Right atrium auricular region (tissue), 2 donors: ENCODE measurements at regions not wholly inside any gene's neighbourhood (a gene's known extent, or its start where the extent isn't known, plus 50 kb on each side); places are given as distances from the start of the nearest gene placed in this dataset.

Experiments
- DNase-seq: peaks from one replicate; pipeline ENCODE4 v3.0.0-alpha.2; 2019; ENCODE audit warnings: low spot score
- H3K27ac ChIP-seq, 2 donors: fragments of 200-600 bp; sonication (generic); 1 replicate in 1 of 2; 2 replicates in 1 of 2; pipeline ENCODE4 v1.5.1; 2016 to 2019
- H3K27me3 ChIP-seq, 2 donors: fragments of 200-600 bp; sonication (generic); one replicate each; pipeline versions ENCODE4 v1.5.1 to v1.6.0; 2017 to 2019
- H3K36me3 ChIP-seq: fragments of 200-600 bp; sonication (generic); one replicate; pipeline ENCODE4 v1.5.1; 2016
- H3K4me1 ChIP-seq, 2 donors: fragments of 200-600 bp; sonication (generic); one replicate each; pipeline versions ENCODE4 v1.5.1 to v1.6.0; 2017 to 2019
- H3K4me3 ChIP-seq, 2 donors: fragments of 200-600 bp; sonication (generic); 1 replicate in 1 of 2; 2 replicates in 1 of 2; pipeline ENCODE4 v1.5.1; 2017 to 2019; ENCODE audit warnings: mild to moderate bottlenecking in 1 of 2, moderate library complexity in 1 of 2
- H3K9me3 ChIP-seq, 2 donors: fragments of 200-600 bp; sonication (generic); one replicate each; pipeline ENCODE4 v1.5.1; 2019
- TF ChIP-seq, protein P1 (sequence below), 2 donors: fragments of 200-600 bp; sonication (generic); IDR thresholded peaks; one replicate each; pipeline ENCODE4 v1.5.1; 2019; ENCODE audit warnings: antibody characterized with exemption in 2 of 2

DNA sequence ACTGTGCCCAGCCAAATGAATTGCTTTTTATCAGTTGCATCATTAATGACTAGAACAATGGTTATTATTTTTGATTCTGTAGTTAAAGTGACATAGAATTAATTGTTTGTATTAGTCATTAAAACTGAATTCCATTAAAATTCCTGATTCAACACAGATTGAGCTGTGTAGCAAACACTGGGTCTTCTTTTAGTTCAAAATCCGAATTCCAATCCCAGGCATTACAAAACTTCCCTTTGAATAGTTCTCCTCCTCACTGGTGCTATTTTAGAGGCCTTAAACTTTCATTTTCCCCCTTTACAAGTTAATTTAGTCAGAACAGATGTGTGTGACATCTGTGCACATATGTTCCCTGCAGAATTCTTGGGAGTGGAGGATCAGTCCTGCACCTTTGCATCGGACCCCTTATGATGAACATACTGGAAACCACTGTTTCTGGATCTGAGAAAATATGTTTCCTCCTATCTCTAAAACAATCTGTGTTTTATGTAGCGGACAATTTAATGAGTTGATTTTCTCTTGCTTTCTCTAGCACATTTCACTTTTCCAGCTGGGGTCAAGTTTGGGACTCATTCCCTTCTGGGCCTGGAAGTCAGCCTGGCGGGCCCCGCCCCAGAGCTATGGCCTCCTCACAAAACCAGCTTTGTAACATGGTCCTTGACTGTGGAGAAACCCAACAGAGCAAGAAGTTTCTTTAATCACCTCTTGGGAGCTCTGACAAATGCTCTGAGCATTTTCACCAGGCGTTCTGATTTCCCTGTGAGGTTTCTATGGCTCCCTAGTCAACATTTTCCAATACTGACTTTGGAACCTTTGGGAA is 87.9 kb upstream of the MAMDC2 start:
- Histone ChIP-seq H3K4me1 (no peaks in the 10 kb centered on the region), H3K36me3 (no peaks in the 10 kb centered on the region), H3K9me3 (no peaks in the 10 kb centered on the region), H3K27ac (no peak overlapping the region), H3K4me3 (no peak overlapping the region), H3K27me3 (no peaks in the 10 kb centered on the region)
- TF ChIP-seq, protein P1, sequence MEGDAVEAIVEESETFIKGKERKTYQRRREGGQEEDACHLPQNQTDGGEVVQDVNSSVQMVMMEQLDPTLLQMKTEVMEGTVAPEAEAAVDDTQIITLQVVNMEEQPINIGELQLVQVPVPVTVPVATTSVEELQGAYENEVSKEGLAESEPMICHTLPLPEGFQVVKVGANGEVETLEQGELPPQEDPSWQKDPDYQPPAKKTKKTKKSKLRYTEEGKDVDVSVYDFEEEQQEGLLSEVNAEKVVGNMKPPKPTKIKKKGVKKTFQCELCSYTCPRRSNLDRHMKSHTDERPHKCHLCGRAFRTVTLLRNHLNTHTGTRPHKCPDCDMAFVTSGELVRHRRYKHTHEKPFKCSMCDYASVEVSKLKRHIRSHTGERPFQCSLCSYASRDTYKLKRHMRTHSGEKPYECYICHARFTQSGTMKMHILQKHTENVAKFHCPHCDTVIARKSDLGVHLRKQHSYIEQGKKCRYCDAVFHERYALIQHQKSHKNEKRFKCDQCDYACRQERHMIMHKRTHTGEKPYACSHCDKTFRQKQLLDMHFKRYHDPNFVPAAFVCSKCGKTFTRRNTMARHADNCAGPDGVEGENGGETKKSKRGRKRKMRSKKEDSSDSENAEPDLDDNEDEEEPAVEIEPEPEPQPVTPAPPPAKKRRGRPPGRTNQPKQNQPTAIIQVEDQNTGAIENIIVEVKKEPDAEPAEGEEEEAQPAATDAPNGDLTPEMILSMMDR (IDR thresholded peaks at IDR 0.05), result no peak
- DNase-seq, result no peak

DNA sequence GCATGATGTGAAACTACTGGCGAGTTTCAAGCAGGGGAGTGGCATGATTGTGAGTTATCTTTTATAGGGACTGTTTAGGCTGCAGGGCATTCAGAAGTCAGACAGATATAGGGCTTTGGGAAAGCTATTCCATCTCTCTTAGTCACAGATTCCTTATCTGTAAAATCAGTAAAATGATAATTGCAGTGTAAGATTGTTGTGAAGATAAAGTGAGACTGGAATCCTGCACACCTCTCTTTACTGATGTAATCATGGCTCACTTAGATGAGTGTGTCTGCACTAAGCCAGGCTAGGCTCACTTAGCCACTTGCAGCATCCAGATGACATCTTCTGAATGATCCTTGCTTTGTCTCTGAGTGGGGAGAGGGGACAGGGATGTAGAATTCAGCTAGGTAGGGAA is 81.8 kb upstream of the MAMDC2 start:
- Histone ChIP-seq H3K27me3 (no peaks in the 10 kb centered on the region), H3K36me3 (no peaks in the 10 kb centered on the region), H3K4me3 (no peak overlapping the region), H3K27ac (no peak overlapping the region), H3K4me1 (no peaks in the 10 kb centered on the region), H3K9me3 (no peaks in the 10 kb centered on the region)
- TF ChIP-seq, protein P1 (IDR thresholded peaks at IDR 0.05), result no peak
- no peak for DNase-seq

DNA sequence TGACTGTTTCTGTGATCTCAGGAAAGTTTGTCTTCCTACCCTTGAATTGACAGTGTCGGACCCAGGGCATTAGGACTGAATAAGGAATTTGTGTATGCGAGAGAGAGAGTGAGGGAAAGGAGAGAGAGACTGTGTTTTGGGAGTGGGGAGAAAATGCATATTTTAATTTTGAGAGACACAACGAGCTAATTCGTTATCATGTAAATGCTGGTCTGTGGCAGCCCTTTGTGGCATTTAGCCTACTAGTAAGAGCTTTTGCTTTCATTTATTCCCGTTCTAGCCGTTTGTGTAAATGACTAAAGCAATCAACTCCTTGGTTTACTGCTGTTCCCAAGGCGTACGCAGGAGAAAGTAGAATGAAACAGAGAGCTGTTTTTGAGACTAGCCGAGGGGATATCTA is 79.8 kb upstream of the MAMDC2 start:
- DNase-seq, result no peak
- TF ChIP-seq, protein P1 (IDR thresholded peaks at IDR 0.05), result no peak
- Histone ChIP-seq H3K27ac (no peak overlapping the region), H3K36me3 (no peaks in the 10 kb centered on the region), H3K4me1 (no peaks in the 10 kb centered on the region), H3K9me3 (no peaks in the 10 kb centered on the region), H3K4me3 (no peak overlapping the region), H3K27me3 (no peaks in the 10 kb centered on the region)

DNA sequence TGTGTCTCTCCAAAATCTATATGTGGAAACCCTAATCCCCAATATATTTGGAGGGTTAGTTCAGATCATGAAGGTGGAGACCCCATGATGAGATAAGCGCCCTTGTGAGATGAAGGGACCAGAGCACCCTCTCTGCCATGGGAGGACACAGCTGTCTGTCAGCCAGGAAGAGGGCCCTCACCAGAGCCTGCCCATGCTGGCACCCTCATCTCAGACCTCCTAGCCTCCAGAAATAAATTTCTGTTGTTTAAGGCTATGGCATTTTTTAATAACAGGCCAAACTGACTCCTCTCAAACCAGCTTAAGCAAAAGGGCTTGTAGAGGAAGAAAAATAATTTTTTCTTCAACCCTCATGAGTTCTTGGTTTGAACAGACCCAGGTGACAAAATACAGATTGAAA is 79.2 kb upstream of the MAMDC2 start:
- Histone ChIP-seq H3K4me1 (no peaks in the 10 kb centered on the region), H3K4me3 (no peak overlapping the region)
- no peak for DNase-seq

DNA sequence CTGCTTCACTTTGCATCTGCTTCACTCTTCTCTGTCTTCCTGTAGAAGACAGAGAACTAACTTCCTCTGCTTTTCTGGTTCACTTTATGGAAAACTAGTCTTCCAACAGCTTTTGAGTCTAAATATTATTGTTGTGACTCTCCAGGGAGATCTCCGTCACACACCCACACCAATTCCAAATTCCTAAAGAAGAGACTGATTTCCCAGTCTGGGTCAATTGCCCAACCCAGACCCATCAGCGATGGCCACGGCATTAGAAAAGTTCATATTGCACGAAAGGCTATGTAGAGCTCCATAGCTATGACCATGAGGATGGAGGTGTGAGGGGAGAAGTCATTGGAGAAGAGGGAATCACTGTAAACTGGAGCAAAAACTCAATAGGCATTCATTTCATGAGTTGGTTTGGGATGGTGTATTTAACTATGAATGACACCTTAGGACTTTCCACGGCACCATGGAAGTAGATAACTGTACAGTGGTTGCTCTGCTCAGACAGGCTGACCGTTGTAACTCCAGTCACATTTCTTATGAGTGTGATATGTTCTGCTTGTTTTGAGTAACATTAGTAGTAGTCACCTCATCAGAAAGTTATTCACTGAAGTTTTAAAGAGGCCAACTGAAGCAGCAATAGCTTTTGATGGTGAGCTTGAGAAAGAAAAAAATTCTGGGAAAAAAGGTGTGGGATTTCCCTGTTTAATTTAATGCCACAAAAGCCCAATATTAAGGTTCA is 78.1 kb upstream of the MAMDC2 start:
- no peaks in the 10 kb centered on the region for H3K4me1 ChIP-seq
- DNase-seq, result no peak
- TF ChIP-seq, protein P1 (IDR thresholded peaks at IDR 0.05), result no peak
- no peaks in the 10 kb centered on the region for H3K9me3 ChIP-seq
- H3K4me3 ChIP-seq, result no peak overlapping the region
- no peaks in the 10 kb centered on the region for H3K36me3 ChIP-seq
- no peaks in the 10 kb centered on the region for H3K27me3 ChIP-seq
- no peak overlapping the region for H3K27ac ChIP-seq

More for the DNA sequence above, 79.2 kb upstream of the MAMDC2 start:
- TF ChIP-seq, protein P1 (IDR thresholded peaks at IDR 0.05), result no peak
- Histone ChIP-seq H3K9me3 (no peaks in the 10 kb centered on the region), H3K36me3 (no peaks in the 10 kb centered on the region), H3K27ac (no peak overlapping the region), H3K27me3 (no peaks in the 10 kb centered on the region)
